ENCODE measurements at regions not wholly inside any gene's neighbourhood (a gene's known extent, or its start where the extent isn't known, plus 50 kb on each side); places are given as distances from the start of the nearest gene placed in this dataset.

DNA sequence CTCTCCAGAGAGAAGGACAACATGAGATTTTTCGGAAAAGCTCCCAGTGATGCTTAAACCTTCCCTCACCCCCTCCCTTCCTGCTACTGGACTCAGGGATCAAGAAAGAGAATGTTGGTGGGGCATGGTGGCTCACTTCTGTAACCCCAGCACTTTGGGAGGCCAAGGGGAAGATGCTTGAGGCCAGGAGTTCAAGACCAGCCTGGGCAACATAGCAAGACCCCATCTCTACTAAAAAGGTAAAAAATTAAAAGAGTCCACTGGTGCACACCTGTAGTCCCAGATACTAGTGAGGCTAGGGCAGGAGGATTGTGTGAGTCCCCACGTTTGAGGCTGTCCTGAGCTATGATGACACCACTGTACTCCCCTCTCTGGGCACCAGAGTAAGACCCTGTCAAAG is 162.9 kb upstream of the RAB4A start:
- no peak for TF ChIP-seq POLR2A (IDR thresholded peaks at IDR 0.05)
- TF ChIP-seq, protein P1, sequence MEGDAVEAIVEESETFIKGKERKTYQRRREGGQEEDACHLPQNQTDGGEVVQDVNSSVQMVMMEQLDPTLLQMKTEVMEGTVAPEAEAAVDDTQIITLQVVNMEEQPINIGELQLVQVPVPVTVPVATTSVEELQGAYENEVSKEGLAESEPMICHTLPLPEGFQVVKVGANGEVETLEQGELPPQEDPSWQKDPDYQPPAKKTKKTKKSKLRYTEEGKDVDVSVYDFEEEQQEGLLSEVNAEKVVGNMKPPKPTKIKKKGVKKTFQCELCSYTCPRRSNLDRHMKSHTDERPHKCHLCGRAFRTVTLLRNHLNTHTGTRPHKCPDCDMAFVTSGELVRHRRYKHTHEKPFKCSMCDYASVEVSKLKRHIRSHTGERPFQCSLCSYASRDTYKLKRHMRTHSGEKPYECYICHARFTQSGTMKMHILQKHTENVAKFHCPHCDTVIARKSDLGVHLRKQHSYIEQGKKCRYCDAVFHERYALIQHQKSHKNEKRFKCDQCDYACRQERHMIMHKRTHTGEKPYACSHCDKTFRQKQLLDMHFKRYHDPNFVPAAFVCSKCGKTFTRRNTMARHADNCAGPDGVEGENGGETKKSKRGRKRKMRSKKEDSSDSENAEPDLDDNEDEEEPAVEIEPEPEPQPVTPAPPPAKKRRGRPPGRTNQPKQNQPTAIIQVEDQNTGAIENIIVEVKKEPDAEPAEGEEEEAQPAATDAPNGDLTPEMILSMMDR (IDR thresholded peaks at IDR 0.05) = no peak
